ENCODE measurements at regions not wholly inside any gene's neighbourhood (a gene's known extent, or its start where the extent isn't known, plus 50 kb on each side); places are given as distances from the start of the nearest gene placed in this dataset. TPM values are rescaled to one million over a fixed set of nuclear protein-coding genes. Genes with fewer than 3 reads are reported as not detected.

GRCh38 chr3:168156479-168156878, 60.8 kb upstream of the GOLIM4 start:
- Mint-ChIP-seq H3K9me3 (peaks cover 10% of the 10 kb centered on the region), H3K4me1 (ENCODE audit: low read depth) (no peaks in the 10 kb centered on the region), H3K4me3 (no peak overlapping the region), H3K27me3 (ENCODE audit: insufficient read depth) (peaks cover 12% of the 10 kb centered on the region), H3K36me3 (ENCODE audit: low read depth) (peaks cover 7% of the 10 kb centered on the region; the same call in 1 of the 2 replicates), H3K27ac (no peak overlapping the region)
- no peak for TF ChIP-seq CTCF (IDR thresholded peaks at IDR 0.05)
- no peak for DNase-seq

GRCh38 chr3:168155303-168155702, 59.6 kb upstream of the GOLIM4 start:
- DNase-seq = no peak
- H3K27me3 Mint-ChIP-seq (ENCODE audit: insufficient read depth) = peaks cover 12% of the 10 kb centered on the region
- no peak overlapping the region for H3K27ac Mint-ChIP-seq
- no peak for TF ChIP-seq CTCF (IDR thresholded peaks at IDR 0.05)
- H3K4me1 Mint-ChIP-seq (ENCODE audit: low read depth) = no peaks in the 10 kb centered on the region
- no peak overlapping the region for H3K4me3 Mint-ChIP-seq
- peaks cover 11% of the 10 kb centered on the region for H3K9me3 Mint-ChIP-seq
- H3K36me3 Mint-ChIP-seq (ENCODE audit: low read depth) = peaks cover 7% of the 10 kb centered on the region; the same call in 1 of the 2 replicates

- Mint-ChIP-seq H3K4me1 (ENCODE audit: low read depth) (no peaks in the 10 kb centered on the region), H3K36me3 (ENCODE audit: low read depth) (peaks cover 7% of the 10 kb centered on the region; the same call in 1 of the 2 replicates), H3K27ac (no peak overlapping the region), H3K4me3 (no peak overlapping the region), H3K9me3 (peaks cover 11% of the 10 kb centered on the region), H3K27me3 (ENCODE audit: insufficient read depth) (peaks cover 12% of the 10 kb centered on the region)
- TF ChIP-seq CTCF (IDR thresholded peaks at IDR 0.05) = no peak
- no peak for DNase-seq
Measured at GRCh38 chr3:168154089-168154488, 58.4 kb upstream of the GOLIM4 start.

- Mint-ChIP-seq H3K9me3 (peaks cover 11% of the 10 kb centered on the region), H3K27ac (no peak overlapping the region), H3K27me3 (ENCODE audit: insufficient read depth) (peaks cover 3% of the 10 kb centered on the region), H3K4me3 (no peak overlapping the region), H3K36me3 (ENCODE audit: low read depth) (peaks cover 7% of the 10 kb centered on the region; the same call in 1 of the 2 replicates), H3K4me1 (ENCODE audit: low read depth) (no peaks in the 10 kb centered on the region)
- no peak for TF ChIP-seq CTCF (IDR thresholded peaks at IDR 0.05)
- DNase-seq = no peak
Measured at GRCh38 chr3:168152149-168152548, 56.4 kb upstream of the GOLIM4 start.

Small RNA genes lying in the stretch of these regions (microRNA-seq; reads per million reads assigned to microRNA genes)
- not detected for gene MIR551B
